DMS 273 treated with DMSO at 0.1 percent for 48 hours (cell line): ENCODE measurements at regions not wholly inside any gene's neighbourhood (a gene's known extent, or its start where the extent isn't known, plus 50 kb on each side); places are given as distances from the start of the nearest gene placed in this dataset.
"Not testable (repeated sequence)": the region's sequence is repeated elsewhere in the genome, so short reads cannot be mapped to it uniquely, and the experiment has no call there.

Experiments
- DNase-seq: peaks from one replicate; lab custom pipeline; 2025; lab: John Stamatoyannopoulos, UW

DNA sequence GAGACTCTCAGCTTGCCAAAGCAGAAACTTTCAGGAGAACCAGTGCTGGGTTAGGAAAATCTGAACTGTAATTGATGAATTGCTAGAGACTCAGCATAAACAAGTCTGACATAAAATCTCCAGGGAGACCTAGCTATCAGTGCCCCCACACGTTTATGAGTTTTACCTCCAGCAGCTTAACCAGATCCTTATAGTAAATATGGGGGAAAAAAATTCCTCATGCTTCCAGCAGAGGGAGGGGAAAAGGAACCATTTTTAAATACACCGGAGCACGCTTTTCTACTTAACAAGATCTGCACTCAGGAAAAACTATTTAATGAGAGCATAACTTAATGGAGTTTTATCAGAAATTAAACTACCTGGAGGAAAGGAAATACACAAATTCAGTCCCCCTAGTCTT is 1040.7 kb upstream of the INTU start:
- DNase-seq = no peak

DNA sequence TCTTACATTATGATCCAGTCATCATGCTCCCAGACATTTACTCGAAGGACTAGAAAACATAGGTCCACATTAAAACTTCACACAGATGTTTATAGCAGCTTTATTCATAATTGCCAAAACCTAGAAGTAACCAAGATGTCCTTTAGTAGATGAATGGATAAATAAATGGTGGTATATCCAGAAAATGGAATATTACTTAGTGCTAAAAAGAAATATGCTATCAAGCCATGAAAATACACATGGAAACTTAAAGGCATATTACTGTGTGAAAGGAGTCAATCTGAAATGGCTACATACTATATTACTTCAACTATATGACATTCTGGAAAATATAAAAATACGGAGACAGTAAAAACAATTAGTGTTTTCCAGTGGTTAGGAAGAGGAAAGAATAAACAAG is 1039.1 kb upstream of the INTU start:
- DNase-seq = no peak

DNA sequence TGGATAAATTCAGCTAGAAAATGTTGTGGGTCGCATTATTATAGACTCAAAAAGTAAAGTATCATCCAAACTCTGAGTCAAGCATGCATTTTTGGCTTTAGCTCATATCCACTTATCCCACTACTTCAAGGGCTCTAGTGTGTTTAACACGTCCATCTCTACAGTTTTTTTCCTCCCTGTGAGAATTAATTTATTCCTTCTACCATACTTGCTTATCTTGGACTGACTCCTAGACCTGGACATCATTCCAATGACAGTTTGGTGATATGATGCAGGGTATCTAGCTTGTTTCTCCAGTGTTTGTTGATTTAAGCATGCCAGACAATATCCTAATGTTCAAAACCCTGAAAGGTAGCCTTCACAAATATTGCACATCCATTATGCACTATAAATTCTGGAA is 1037.1 kb upstream of the INTU start:
- DNase-seq = no peak

DNA sequence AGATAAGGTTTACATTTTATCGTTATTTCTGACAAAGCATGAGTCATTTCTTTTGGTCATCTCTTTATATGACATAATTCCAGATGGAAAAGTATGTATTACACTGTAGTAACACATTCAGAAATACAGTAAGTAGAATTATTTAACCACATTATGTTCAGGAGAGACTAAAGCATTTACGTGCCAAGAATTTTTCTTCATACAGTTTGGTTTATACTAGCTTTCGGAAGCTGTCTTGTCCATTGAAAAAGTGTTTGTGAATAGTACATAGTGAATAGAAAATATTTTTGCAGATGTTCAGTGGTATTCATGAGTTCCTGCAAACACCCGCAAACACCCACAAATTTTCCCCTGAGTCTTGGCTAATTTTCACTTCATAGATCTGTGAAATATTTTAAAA is 1033.0 kb upstream of the INTU start:
- no peak for DNase-seq

DNA sequence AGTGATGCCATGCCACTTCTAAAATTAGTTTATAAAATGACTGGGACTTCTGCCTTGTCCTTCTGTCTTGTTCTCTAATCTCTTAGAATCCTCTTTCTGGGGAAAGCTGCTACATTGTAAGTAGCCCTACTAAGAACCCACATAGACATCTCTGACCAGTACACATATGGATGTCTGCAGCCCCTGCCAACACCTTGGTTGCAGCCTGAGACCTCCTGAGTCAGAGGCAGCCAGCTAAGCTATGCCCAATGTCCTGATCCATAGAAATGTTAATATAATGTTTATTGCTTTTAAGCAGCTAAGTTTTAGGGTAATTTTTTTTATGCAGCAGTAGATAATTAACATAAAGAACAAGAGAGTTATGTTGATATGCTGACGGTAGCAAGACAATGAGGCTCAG is 1029.5 kb upstream of the INTU start:
- no peak for DNase-seq

DNA sequence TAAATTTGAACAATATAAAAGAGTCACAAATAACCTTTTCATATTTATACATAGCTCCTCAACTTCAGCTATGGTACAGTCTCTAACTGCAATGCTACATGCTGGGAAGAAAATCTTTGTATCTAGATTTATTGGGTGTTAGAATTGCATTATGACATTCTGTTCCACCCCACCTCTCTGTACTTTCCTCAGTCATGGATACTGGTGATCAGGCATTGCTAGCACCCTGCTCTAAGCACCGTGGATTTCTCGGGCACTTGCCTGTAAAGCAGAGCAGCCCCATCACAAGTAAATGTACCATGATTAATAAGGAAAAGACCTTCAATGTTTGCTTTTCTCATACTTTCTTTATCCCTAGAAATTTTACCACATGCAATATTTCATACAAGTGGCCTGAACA is 1028.9 kb upstream of the INTU start:
- no peak for DNase-seq

DNA sequence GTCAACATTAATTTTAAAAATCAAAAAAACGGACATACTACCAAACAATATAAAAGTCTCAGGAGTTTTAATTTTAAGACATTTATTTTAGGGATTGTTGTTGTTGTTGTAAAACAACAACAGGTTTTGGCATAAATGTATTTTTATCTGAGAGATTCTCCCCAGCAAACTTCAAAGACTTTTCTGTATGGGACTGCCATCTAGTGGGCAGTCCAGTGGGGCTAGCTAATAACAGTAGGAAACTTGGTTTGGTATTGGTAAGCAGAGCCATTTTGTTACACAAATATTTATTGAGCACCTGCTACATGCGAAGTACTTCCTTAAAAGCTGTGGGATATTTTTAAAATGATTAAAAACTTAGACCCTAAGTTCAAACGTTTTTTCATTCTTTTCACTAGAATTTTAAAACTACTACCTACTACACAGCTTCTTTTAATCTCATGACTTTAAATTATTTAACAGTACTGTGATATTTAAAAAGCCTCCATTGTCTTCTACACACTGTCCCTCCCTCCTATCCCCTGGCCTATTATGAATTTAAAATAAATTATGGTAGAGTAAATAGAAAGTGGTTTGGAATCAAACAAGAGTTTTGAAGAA is 1028.4 kb upstream of the INTU start:
- DNase-seq = no peak

DNA sequence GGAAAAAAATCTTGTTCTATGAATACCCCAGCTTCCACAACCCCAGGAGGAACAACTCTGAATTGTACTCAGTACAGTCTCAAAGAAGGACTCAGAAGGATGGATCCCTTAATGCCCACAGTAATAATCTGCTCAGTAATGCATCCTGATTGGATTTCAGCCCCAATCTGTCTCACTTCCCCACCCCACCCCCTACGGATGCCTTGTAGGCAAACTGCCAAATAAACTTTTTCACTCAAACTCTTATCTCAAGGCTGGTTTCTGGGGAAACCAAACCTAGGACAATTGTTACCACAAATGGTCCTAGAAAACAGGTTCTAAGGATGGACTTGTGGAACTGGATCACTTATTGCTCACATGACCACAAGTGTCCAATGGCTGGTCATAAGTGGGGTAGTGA is 1021.8 kb upstream of the INTU start:
- DNase-seq = no peak

DNA sequence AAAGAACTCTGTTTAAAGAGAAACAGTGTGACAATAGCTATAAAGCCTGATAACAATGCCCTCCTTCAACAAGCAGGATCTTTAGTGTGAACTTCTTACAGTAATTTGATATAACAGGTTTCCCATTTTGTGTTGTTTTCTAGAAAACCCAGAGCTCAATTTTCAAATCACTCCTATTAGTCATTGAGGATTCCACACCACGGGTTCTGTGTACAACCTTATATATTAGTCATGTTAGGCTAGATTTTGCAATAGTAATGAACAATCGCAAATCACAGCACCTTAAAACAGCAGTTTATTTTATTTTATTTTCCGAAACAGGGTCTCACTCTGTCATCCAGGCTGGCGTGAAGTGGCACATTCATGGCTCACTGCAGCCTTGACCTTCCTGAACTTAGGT is 1020.9 kb upstream of the INTU start:
- DNase-seq = no peak

DNA sequence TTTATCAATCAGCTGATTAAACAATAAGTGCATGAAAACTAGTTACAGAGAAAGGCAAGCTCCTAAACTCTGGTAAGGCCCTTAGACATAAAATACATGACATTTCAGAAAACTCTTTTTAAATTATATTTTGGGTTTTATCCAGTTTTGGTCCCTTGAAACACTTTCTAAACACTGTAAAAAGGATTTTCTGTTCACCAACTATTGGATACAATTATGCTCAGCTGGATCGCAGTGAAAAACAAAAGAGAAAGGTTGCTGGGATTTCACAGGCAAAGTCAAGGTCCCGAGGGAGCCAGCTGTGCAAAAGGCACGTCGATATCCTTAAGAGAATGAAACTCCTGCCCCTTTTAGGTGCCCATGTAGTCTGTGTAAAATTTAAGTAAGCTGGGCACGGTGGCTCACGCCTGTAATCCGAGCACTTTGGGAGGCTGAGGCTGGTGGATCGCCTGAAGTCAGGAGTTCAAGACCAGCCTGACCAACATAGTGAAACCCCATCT is 1018.4 kb upstream of the INTU start:
- DNase-seq = no peak

DNA sequence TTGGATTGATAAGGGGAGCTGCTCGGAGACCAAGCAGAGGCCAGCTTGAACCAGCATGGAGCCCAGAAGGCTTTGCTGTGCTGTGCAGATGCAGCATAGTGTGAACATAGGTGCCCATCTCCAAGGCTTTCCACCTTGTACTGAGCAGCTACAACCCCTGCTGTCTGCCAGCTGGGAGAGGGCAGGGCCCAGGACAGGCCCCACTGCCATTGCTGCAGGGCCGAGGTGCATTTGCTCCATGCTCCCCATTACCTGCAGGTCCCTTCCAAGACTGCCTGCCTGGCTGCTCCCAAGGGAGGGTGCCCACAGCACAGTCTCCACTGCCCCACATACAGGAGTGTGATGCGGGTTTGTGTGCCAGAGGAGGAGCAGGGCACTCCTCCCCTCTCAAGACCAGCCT is 1016.0 kb upstream of the INTU start:
- DNase-seq = no peak

DNA sequence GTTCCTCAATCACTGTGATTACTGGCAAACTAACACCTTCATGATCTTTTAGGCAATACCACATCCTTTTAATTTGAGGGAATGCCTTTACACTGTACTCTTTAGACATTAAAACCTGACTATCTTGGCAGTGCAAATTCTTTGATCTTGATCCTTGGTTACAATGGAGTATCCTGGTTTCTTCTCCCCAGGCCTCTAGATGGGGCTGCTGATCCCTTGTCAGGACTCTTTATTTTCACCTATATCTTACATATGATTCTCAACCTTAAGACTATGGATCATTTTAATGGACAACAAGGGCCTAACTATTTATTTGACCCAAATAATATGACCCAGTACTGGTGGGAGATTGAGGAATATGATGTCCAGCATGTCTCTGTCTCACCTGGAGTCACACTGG is 1005.5 kb upstream of the INTU start:
- DNase-seq = no peak

DNA sequence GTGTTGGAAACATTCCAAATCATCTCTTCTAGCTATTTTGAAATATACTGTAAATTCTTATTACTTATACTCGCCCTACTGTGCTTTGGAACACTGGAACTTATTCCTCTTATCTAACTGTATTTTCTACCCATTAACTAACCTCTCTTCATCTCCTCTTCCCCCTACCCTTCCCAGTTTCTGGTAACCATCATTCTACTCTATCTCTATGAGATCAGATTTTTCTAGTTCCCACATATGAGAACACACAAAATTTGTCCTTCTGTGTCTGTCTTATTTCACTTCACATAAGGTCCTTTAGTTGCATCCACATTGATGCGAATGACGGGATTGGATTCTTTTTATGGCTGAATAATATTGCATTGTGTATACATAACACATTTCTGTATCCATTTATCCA is 1003.8 kb upstream of the INTU start:
- no peak for DNase-seq

DNA sequence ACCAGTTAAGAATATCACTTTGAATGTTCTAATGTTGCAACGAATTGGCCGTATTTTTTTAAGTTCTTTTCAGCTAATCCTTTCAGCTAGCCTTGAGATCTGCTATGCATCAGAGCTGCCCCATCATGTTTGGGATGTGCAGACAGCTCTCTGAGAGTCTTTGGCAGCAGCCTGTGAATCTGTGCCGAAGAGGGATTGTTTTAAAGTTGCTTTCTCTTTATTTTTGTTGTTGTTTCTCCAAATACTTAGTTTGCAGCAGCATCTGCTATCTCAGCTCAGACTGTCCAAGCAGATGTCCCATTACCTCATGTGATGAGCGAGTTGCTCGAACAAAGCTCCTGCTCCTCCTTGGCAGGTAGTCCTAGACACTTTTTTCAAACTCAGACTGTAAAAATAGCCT is 1002.5 kb upstream of the INTU start:
- no peak for DNase-seq

DNA sequence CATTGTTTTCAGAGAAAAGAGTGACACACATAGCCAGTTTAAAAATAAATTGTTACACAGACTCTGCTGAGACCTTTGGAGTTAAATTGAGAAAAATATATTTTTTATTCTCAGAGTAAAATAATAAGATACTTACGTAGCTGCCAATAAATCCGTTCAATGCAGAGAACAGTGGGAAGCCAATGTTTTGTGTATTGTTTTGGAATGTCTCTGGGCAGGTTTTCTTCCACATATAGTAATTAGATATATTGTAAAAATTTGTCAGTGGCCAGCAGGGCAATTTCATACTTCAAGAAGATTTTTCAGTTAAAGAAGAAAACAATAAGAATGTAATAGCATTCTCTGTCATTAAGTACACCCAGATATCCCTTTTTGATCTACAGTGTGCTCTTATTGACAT is 999.5 kb upstream of the INTU start:
- DNase-seq = no peak

DNA sequence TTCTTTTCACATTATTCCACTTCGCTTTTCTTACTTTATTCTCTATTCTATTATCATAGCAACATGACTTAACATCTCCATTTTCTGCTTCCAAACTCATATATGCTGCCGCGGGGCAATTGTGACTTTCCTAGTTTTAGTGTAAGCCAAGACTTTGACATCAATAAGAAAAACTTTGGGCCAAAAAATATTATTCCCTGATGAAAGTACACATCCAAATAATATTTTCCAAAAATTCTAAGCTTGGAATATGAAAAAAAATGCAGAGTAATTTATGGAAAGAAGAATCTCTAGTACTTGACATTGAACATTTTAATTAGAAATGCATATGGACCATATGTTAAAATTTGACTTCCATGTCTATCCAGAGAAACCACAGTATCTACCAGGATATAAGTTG is 995.1 kb upstream of the INTU start:
- DNase-seq = no peak

DNA sequence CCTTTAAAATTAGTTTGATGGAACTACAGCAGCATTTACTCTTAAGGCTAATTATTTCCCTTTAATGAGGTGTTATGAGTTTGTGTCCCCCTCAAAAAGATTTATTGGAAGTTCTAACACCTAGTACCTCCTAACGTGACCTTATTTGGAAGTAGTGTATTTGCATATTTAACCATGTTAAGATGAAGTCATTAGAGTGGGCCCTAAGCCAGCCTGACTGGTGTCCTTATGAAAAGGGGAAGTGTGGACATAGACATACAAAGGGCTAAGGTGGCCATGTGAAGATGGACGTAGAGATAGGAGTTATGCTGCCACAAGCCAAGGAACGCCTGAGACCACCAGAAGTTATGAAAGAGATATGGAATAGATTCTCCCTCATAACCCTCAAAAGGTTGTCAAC is 985.4 kb upstream of the INTU start:
- DNase-seq = no peak

DNA sequence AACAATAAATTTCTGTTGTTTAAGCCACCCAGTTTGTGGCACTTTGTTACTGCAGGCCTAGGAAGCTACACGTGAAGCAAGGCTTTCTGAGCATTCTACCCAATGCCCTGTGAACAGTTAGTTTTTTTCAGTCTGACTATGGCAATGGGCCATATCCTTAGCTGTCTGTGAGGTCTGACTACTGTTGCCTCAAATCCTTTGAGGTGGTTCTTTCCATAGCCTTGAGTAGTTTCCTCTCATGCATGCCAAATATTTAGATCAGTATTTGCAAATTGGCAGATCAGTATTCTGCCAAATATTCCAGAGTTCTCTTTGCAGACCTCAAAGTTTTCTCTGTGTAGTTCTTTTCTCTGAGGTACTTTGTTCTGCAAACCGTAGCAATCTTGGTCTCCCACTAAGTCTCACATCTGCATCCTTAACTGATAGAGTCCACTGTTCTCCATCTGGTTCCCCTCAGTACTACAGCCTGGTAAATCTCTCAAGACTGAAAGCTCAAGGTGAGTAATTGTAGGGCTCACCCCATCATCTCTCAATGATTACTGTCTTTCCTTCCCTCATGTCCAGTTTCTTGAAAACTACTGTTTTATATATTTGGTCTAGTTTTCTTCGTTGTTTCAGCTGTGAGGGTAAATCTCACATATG is 984.9 kb upstream of the INTU start:
- no peak for DNase-seq

DNA sequence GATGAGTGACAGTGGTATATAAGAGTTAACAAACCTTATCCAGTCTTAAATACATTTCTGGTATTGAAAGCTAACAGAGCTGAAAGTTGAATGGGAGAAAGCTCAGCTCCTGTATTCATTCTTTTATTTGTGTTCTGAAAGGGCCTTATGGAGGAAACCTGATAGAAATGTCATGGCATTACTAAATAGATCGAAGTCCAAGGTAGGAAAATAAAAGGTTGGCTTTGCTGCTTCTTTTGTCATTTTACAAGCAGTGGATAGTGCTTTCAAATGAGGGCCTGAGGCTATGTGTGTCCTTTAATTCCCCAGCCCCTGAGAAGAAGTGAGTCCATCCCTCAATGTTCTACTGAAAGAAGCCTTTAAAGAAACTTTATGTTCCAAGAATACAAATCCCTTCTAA is 974.3 kb upstream of the INTU start:
- DNase-seq = no peak

DNA sequence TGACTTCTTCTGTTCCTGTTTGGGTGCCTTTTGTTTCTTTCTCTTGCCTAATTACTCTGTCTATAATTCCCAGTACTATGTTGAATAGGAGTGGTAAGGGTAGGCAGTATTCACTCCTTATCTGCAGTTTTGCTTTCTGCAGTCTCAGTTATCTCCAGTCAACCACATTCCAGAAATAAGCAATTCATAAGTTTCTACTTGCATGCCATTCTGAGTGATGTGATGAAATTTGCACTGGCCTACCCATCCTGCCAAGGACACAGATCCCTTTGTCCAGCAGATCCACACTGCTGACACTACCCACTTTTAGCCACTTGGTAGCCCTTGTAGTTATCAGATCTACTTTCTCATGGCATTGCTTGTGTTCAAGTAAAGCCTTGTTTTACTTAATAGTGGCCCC is 971.6 kb upstream of the INTU start:
- no peak for DNase-seq

DNA sequence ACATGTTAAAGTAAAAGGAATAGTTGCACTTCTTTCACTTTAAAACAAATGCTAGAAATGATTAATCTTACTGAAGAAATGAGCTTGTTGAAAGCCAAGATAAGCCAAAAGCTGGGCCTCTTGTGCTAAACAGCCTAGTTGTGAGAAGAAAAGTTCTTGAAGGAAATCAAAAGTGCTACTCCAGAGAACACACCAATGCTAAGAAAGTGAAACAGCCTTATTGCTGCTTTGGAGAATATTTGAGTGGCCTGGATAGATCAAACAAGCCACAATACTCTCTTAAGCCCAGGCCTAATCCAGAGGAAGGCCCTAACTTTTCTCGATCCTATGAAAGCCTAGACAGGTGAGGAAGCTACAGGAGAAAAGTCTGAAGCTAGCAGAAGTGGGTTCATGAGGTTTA is 967.9 kb upstream of the INTU start:
- DNase-seq = no peak

DNA sequence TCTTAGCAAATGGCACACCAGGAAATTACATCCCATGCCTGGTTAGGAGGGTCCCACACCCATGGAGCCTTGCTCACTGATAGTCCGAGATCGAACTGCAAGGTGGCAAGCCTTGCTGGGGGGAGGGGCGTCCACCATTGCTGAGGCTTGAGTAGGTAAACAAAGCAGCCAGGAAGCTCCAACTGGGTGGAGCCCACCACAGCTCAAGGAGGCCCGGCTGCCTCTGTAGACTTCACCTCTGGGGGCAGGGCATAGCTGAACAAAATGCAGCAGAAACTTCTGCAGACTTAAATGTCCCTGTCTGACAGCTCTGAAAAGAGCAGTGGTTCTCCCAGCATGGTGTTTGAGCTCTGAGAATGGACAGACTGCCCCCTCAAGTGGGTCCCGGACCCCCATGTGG is 962.7 kb upstream of the INTU start:
- not testable (repeated sequence) for DNase-seq

DNA sequence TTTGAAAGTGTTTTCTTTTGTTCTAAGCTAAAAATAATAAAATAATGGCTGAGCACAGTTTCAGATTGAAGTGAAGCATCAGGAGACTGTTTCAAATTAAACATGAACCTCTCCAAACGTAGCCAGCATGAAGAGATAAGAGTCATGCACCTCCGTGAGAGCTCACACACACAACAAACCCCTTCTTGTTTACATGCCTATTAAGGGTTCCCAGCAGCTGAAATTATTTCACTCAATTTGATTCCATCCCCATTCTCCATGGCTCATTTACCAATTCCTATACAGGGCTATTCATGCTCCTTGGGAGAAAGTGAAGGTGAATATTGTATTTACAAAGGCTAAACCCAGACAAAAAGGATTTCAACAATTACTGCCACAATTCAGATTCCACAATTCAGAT is 954.1 kb upstream of the INTU start:
- no peak for DNase-seq

DNA sequence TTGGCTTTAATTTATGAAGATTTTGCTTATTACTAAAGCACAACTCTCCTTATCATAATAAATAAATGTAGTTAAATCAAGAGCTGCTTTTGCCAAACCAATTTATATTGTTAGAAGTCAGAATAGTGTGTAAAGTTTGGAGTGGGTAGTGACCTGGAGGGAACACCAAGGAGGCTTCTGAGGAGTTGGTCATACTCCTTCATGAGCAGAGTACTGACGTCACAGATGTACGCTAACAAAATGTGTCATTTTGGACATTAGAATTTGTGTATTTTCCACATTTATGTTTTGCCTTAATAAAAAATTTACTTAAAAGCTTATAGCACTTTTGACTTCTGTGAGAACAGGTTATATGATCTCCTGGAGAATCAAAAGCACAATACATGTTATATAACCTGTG is 953.5 kb upstream of the INTU start:
- DNase-seq = no peak
